GM12878 (cell line): ENCODE measurements at regions not wholly inside any gene's neighbourhood (a gene's known extent, or its start where the extent isn't known, plus 50 kb on each side); places are given as distances from the start of the nearest gene placed in this dataset.

ENCODE experiments used
- ATAC-seq: fragments of 200-7000 bp; cut with Tn5 transposase; 3 replicates; pipeline ENCODE4 v1.9.1; 2020; ENCODE audit warnings: mild to moderate bottlenecking, moderate library complexity
- BruUV-seq: library from RNA; stranded (reverse); fragments of 400-500 nt; replicated peaks from 2 replicates; lab custom pipeline; 2021; lab: Mats Ljungman, UMichigan
- CTCF ChIA-PET: fragments of 300-600 bp; sonication (Branson Sonifier 250); formaldehyde crosslinking; extraction: SDS; loops from one replicate; lab custom pipeline; 2021; ENCODE audit warnings: inconsistent platforms; lab: Yijun Ruan, JAX
- POLR2A ChIA-PET: fragments of 350-600 bp; formaldehyde crosslinking; extraction: SDS; loops from one replicate; lab custom pipeline; 2021; ENCODE audit warnings: inconsistent platforms; lab: Charles Lee
- RAD21 ChIA-PET: fragments of 300-600 bp; sonication (Branson Sonifier 250); formaldehyde crosslinking; loops from one replicate; lab custom pipeline; 2023; ENCODE audit warnings: antibody characterized with exemption; ENCODE audit not compliant: unreplicated experiment; lab: Charles Lee
- SMC1A ChIA-PET: fragments of 300-600 bp; sonication (Branson Sonifier 250); formaldehyde crosslinking; loops from one replicate; lab custom pipeline; 2023; ENCODE audit not compliant: unreplicated experiment, uncharacterized antibody; lab: Charles Lee
- DNase-seq: peaks from one replicate; pipeline ENCODE4 v3.0.0-alpha.2; 2011; ENCODE audit warnings: low read depth, low spot score
- FAIRE-seq: peaks from 3 replicates; lab custom pipeline; 2011; peaks lifted over from hg19 to GRCh38; lab: Jason Lieb, UNC
- H2AFZ ChIP-seq: 2 replicates; pipeline ENCODE4 v1.6.0; 2011; ENCODE audit warnings: low read depth, low read length, control low read depth; ENCODE audit not compliant: control insufficient read depth
- H3K27ac ChIP-seq: 2 replicates; pipeline ENCODE4 v1.5.1; 2011; ENCODE audit warnings: control low read depth; ENCODE audit not compliant: control insufficient read depth, insufficient read depth
- H3K27me3 ChIP-seq, 2 experiments: replicated peaks in 1 of 2; 2 replicates each; pipeline versions ENCODE4 v1.6.0 to v1.6.1; 2011; ENCODE audit warnings: low read length in 1 of 2; ENCODE audit not compliant: control insufficient read depth in 2 of 2, insufficient read depth in 2 of 2
- H3K36me3 ChIP-seq, 2 experiments: 2 replicates each; pipeline ENCODE4 v1.5.1; 2011; ENCODE audit warnings: low read length in 1 of 2; ENCODE audit not compliant: control insufficient read depth in 2 of 2, insufficient read depth in 2 of 2
- H3K4me1 ChIP-seq: 2 replicates; pipeline ENCODE4 v1.6.1; 2011; ENCODE audit warnings: mild to moderate bottlenecking, low read length, moderate library complexity, mixed read lengths; ENCODE audit not compliant: control insufficient read depth, insufficient read depth
- H3K4me2 ChIP-seq: 2 replicates; pipeline ENCODE4 v1.6.0; 2011; ENCODE audit warnings: control low read depth; ENCODE audit not compliant: control insufficient read depth, insufficient read depth
- H3K4me3 ChIP-seq: fragments of 200-600 bp; sonication (generic); 2 replicates; pipeline ENCODE4 v1.5.1; 2016
- H3K79me2 ChIP-seq: 2 replicates; pipeline ENCODE4 v1.6.0; 2011; ENCODE audit warnings: low read length; ENCODE audit not compliant: control insufficient read depth, insufficient read depth
- H3K9ac ChIP-seq: 2 replicates; pipeline ENCODE4 v1.8.0; 2011; ENCODE audit warnings: low read length, control low read depth, mixed read lengths; ENCODE audit not compliant: control insufficient read depth, insufficient read depth
- H3K9me3 ChIP-seq: replicated peaks from 3 replicates; pipeline ENCODE4 v1.5.1; 2011; ENCODE audit warnings: mild to moderate bottlenecking, low read length; ENCODE audit not compliant: control insufficient read depth, insufficient read depth
- H4K20me1 ChIP-seq: 2 replicates; pipeline ENCODE4 v1.6.0; 2011; ENCODE audit not compliant: control insufficient read depth, insufficient read depth
- CHD4 ChIP-seq: fragments of 200-600 bp; sonication (generic); IDR thresholded peaks from 2 replicates; pipeline ENCODE4 v1.6.1; 2016; ENCODE audit warnings: mild to moderate bottlenecking
- FOXM1 ChIP-seq: IDR thresholded peaks from 2 replicates; pipeline ENCODE4 v1.6.1; 2012; ENCODE audit warnings: low read depth, mild to moderate bottlenecking, inconsistent platforms, low read length, moderate library complexity
- IRF4 ChIP-seq: IDR thresholded peaks from 2 replicates; pipeline ENCODE4 v1.6.1; 2011; ENCODE audit warnings: low read depth, low read length
- LARP7 ChIP-seq: fragments of 450-650 bp; IDR thresholded peaks from 2 replicates; pipeline ENCODE4 v1.6.1; 2017; ENCODE audit warnings: mild to moderate bottlenecking
- SMAD5 ChIP-seq: IDR thresholded peaks from 2 replicates; pipeline ENCODE4 v1.6.1; 2016; ENCODE audit warnings: antibody characterized with exemption, low read depth
- SUPT20H ChIP-seq: IDR thresholded peaks from 2 replicates; pipeline ENCODE4 v1.6.1; 2011; ENCODE audit warnings: low read depth, mild to moderate bottlenecking, low read length, moderate library complexity, borderline replicate concordance; ENCODE audit not compliant: control insufficient read depth
- ZNF24 ChIP-seq: fragments of 450-650 bp; IDR thresholded peaks from 2 replicates; pipeline ENCODE4 v1.6.1; 2017; ENCODE audit warnings: antibody characterized with exemption, mild to moderate bottlenecking
- ZSCAN29 ChIP-seq: fragments of 450-650 bp; IDR thresholded peaks from 2 replicates; pipeline ENCODE4 v1.6.1; 2017; ENCODE audit warnings: mild to moderate bottlenecking, moderate library complexity
- WGBS: methylation state at CpG from one replicate; pipeline ENCODE4 v1.1.6; 2016; ENCODE audit warnings: low lambda C conversion rate; ENCODE audit not compliant: insufficient replicate concordance, insufficient coverage; ENCODE audit errors: missing lambda C conversion rate; 5-methylcytosine and 5-hydroxymethylcytosine counted together
- in situ Hi-C: fragments of 300-500 bp; cut with MboI; formaldehyde crosslinking; loops from 9 replicates; pipeline ENCODE4 v1.14.3; 2018; ENCODE audit warnings: mixed read lengths
- intact Hi-C: fragments of 100-400 bp; cut with micrococcal nuclease; formaldehyde crosslinking; loops from one replicate; pipeline ENCODE4 v1.14.2; 2022; ENCODE audit not compliant: unreplicated experiment
- TF ChIP-seq, protein P1 (sequence below): fragments of 450-650 bp; IDR thresholded peaks from 2 replicates; pipeline ENCODE4 v1.6.1; 2017; ENCODE audit warnings: mild to moderate bottlenecking, moderate library complexity
- TF ChIP-seq, protein P2 (sequence below): fragments of 450-650 bp; IDR thresholded peaks from 2 replicates; pipeline ENCODE4 v1.6.1; 2017; ENCODE audit warnings: mild to moderate bottlenecking, moderate library complexity
- TF ChIP-seq, protein P3 (sequence below): fragments of 450-650 bp; IDR thresholded peaks from 2 replicates; pipeline ENCODE4 v1.6.1; 2018; ENCODE audit warnings: mild to moderate bottlenecking, low read depth, moderate library complexity; ENCODE audit not compliant: partially characterized antibody
- TF ChIP-seq, protein P4 (sequence below): IDR thresholded peaks from 2 replicates; pipeline ENCODE4 v1.6.1; 2011; ENCODE audit warnings: low read depth, low read length, improper control_type of control experiment, borderline replicate concordance

DNA sequence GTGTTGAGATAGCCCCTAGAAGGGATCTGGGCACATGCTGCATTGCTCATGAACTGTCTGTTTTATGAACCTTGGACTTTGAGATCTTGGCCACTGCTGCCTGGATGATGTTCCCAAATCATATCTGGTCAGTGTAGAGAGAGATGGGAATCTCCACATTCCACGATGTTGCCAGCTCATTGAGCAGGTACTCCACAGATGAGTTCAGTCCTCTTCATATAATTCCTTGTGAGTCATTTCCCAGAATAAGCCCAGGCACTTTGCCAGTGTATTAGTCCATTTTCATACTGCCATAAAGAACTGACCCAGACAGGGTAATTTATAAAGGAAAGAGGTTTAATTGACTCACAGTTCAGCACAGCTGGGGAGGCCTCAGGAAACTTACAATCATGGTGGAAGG, 254.0 kb upstream of the RUNX1 start (continued):
- TF ChIP-seq, protein P1, sequence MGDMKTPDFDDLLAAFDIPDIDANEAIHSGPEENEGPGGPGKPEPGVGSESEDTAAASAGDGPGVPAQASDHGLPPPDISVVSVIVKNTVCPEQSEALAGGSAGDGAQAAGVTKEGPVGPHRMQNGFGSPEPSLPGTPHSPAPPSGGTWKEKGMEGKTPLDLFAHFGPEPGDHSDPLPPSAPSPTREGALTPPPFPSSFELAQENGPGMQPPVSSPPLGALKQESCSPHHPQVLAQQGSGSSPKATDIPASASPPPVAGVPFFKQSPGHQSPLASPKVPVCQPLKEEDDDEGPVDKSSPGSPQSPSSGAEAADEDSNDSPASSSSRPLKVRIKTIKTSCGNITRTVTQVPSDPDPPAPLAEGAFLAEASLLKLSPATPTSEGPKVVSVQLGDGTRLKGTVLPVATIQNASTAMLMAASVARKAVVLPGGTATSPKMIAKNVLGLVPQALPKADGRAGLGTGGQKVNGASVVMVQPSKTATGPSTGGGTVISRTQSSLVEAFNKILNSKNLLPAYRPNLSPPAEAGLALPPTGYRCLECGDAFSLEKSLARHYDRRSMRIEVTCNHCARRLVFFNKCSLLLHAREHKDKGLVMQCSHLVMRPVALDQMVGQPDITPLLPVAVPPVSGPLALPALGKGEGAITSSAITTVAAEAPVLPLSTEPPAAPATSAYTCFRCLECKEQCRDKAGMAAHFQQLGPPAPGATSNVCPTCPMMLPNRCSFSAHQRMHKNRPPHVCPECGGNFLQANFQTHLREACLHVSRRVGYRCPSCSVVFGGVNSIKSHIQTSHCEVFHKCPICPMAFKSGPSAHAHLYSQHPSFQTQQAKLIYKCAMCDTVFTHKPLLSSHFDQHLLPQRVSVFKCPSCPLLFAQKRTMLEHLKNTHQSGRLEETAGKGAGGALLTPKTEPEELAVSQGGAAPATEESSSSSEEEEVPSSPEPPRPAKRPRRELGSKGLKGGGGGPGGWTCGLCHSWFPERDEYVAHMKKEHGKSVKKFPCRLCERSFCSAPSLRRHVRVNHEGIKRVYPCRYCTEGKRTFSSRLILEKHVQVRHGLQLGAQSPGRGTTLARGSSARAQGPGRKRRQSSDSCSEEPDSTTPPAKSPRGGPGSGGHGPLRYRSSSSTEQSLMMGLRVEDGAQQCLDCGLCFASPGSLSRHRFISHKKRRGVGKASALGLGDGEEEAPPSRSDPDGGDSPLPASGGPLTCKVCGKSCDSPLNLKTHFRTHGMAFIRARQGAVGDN: no peak
- TF ChIP-seq, protein P2, sequence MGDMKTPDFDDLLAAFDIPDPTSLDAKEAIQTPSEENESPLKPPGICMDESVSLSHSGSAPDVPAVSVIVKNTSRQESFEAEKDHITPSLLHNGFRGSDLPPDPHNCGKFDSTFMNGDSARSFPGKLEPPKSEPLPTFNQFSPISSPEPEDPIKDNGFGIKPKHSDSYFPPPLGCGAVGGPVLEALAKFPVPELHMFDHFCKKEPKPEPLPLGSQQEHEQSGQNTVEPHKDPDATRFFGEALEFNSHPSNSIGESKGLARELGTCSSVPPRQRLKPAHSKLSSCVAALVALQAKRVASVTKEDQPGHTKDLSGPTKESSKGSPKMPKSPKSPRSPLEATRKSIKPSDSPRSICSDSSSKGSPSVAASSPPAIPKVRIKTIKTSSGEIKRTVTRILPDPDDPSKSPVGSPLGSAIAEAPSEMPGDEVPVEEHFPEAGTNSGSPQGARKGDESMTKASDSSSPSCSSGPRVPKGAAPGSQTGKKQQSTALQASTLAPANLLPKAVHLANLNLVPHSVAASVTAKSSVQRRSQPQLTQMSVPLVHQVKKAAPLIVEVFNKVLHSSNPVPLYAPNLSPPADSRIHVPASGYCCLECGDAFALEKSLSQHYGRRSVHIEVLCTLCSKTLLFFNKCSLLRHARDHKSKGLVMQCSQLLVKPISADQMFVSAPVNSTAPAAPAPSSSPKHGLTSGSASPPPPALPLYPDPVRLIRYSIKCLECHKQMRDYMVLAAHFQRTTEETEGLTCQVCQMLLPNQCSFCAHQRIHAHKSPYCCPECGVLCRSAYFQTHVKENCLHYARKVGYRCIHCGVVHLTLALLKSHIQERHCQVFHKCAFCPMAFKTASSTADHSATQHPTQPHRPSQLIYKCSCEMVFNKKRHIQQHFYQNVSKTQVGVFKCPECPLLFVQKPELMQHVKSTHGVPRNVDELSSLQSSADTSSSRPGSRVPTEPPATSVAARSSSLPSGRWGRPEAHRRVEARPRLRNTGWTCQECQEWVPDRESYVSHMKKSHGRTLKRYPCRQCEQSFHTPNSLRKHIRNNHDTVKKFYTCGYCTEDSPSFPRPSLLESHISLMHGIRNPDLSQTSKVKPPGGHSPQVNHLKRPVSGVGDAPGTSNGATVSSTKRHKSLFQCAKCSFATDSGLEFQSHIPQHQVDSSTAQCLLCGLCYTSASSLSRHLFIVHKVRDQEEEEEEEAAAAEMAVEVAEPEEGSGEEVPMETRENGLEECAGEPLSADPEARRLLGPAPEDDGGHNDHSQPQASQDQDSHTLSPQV: no peak
- no peak for TF ChIP-seq SUPT20H
- TF ChIP-seq LARP7: no peak

DNA sequence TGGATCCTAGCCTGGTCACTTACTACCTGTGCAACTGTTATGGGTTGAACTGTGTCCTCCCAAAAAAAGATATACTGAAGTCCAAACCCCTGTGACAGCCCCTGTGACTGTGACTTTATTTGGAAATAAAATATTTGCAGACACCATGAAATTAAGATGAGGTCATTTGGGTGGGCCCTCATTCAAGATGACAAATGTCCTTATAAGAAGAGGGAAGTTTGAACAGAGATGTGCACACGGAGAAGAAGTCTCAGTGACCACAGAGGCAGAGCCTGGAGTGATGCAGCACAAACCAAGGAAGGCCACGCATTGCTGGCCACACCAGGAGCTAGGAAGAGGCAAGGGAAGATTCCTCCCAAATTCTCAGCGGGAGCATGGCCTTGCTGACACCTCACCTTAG, 249.7 kb upstream of the RUNX1 start:
- H3K27ac ChIP-seq: no peak overlapping the region
- H3K27me3 ChIP-seq: no peaks in the 10 kb centered on the region
- H3K36me3 ChIP-seq: no peaks in the 10 kb centered on the region
- no peak for FAIRE-seq
- ChIA-PET POLR2A (no interaction called here), CTCF (no interaction called here), RAD21 (no interaction called here), SMC1A (no interaction called here)
- H3K79me2 ChIP-seq: no peaks in the 10 kb centered on the region
- BruUV-seq: no TSS peak
- WGBS: 4% methylated on average over 3 of the region's 3 CpGs
- H2AFZ ChIP-seq: no peak overlapping the region
- intact Hi-C loops (no loop called here), in situ Hi-C loops (no loop called here)
- no peak for ATAC-seq
- H3K9ac ChIP-seq: no peak overlapping the region
- H3K9me3 ChIP-seq: no peaks in the 10 kb centered on the region; the same call in 2 of the 3 replicates
- no peaks in the 10 kb centered on the region for H3K4me1 ChIP-seq
- H3K4me3 ChIP-seq: no peak overlapping the region
- H4K20me1 ChIP-seq: no peaks in the 10 kb centered on the region
- H3K4me2 ChIP-seq: no peak overlapping the region
- DNase-seq: no peak
- TF ChIP-seq SMAD5 (no peak), ZSCAN29 (no peak), ZNF24 (no peak), CHD4 (no peak), IRF4 (no peak), FOXM1 (no peak)
- TF ChIP-seq, protein P3, sequence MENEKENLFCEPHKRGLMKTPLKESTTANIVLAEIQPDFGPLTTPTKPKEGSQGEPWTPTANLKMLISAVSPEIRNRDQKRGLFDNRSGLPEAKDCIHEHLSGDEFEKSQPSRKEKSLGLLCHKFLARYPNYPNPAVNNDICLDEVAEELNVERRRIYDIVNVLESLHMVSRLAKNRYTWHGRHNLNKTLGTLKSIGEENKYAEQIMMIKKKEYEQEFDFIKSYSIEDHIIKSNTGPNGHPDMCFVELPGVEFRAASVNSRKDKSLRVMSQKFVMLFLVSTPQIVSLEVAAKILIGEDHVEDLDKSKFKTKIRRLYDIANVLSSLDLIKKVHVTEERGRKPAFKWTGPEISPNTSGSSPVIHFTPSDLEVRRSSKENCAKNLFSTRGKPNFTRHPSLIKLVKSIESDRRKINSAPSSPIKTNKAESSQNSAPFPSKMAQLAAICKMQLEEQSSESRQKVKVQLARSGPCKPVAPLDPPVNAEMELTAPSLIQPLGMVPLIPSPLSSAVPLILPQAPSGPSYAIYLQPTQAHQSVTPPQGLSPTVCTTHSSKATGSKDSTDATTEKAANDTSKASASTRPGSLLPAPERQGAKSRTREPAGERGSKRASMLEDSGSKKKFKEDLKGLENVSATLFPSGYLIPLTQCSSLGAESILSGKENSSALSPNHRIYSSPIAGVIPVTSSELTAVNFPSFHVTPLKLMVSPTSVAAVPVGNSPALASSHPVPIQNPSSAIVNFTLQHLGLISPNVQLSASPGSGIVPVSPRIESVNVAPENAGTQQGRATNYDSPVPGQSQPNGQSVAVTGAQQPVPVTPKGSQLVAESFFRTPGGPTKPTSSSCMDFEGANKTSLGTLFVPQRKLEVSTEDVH: no peak
- TF ChIP-seq, protein P4, sequence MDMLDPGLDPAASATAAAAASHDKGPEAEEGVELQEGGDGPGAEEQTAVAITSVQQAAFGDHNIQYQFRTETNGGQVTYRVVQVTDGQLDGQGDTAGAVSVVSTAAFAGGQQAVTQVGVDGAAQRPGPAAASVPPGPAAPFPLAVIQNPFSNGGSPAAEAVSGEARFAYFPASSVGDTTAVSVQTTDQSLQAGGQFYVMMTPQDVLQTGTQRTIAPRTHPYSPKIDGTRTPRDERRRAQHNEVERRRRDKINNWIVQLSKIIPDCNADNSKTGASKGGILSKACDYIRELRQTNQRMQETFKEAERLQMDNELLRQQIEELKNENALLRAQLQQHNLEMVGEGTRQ: no peak
